Left ventricle myocardium superior (tissue), 1 donor: ENCODE measurements at regions not wholly inside any gene's neighbourhood (a gene's known extent, or its start where the extent isn't known, plus 50 kb on each side); places are given as distances from the start of the nearest gene placed in this dataset.
A peak's percentile ranks its signal among the peaks of the same experiment; 100 is the strongest.
"Not testable (repeated sequence)": the region's sequence is repeated elsewhere in the genome, so short reads cannot be mapped to it uniquely, and the experiment has no call there.

Experiments used
- ATAC-seq: fragments of 200-7000 bp; cut with Tn5 transposase; one replicate; pipeline ENCODE4 v1.9.1; 2020; ENCODE audit warnings: mild to moderate bottlenecking, moderate library complexity
- DNase-seq: peaks from one replicate; pipeline ENCODE4 v3.0.0-alpha.2; 2020
- intact Hi-C: fragments of 100-400 bp; cut with micrococcal nuclease; formaldehyde crosslinking; loops from one replicate; pipeline ENCODE4 v1.11.0; 2022
- donor health status: DM: no; HTN: yes; CAD: no; lungs with severe emphysema.

DNA sequence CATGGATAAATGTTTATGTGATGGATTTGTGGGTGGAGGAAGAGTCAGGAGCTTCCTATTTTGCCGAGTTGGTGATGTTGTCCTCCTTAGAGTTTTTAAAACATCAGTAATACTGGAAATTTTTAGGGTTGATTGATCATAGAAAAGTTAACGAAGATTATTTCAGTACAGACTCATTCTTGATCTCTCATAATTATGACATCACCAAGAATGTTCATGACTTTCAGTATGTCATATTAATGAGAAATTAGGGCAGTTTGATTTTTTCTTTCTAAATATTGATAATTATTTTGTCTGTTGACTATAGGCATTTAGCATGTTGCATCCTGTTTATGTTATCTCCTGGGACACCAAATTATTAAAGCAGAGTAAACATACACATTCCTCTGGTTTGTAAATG lies 512.2 kb downstream of the CD109 start:
- intact Hi-C loops, result no loop called here

DNA sequence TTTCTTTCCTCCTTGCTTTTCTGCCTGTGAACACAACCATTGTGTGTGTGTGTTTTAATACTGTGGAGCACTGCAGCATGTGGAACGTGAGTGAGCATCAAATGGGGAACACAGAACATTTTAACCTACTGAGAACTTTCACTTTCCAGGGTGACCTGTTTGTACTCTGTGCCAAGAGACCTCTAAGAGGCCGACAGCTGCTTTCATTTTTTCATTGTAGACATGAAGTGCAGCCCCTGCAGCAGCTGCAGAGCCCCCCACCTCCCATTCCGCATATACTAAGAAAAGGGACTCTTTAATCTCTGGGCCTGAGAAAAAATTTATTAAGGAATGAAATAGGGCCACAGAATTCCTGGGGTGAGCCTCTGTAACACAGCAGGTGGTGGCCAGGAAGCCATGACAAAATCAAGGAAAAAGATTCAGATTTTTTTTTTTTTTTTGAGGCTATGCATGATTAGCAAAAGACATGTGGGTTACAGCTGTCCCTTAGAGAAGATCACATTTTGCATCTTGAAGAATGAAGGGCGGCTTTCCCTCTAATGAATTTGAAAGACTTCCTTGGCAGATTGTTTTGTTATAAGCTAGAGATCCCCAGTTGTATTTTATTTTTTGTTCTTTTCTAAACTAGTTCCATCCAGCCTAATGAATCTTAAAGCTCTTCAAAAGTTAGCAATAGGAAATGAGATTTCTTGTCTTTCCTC lies 503.4 kb downstream of the CD109 start:
- DNase-seq (no peak), ATAC-seq (no peak)
- intact Hi-C loops, result no loop called here

More for the DNA sequence above, 512.2 kb downstream of the CD109 start:
- ATAC-seq, result no peak
- no peak for DNase-seq

DNA sequence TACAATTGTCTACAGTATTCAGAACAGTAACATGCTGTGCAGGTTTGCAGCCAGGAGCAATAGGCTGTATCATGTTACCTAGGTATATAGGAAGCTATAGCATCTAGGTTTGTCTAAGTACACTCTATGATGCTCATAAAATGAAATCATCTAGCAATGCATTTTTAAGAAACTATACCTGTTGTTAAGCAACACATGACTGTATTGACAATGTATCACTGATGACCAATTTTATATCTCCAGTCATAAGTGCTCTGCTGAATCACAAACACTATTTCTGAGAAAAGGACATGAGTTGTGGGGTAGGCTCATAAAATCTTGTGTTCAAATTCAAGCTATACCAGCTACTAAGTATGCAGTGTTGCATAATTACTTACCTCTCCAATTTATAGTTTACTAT lies 501.3 kb downstream of the CD109 start:
- intact Hi-C loops, result no loop called here
- ATAC-seq (no peak), DNase-seq (no peak)

DNA sequence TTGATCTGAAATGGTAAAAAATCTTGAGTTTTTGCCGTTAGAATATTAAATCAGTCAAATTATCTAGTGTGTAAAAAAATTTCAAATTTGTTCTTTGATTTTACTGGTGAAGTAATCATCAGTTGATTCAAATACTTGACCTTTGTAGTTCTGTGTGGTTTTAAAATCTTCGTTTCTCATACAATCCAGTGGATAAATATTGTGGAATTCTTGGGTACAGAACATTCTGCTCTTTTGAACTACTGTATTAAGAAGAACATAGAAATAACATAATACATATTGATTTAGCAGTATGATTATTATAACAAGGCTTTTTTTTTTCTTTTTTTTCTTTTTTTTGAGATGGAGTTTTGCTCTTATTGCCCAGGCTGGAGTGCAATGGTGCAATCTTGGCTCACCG lies 491.8 kb downstream of the CD109 start:
- DNase-seq, result no peak
- ATAC-seq, result no peak
- intact Hi-C loops, result no loop called here

DNA sequence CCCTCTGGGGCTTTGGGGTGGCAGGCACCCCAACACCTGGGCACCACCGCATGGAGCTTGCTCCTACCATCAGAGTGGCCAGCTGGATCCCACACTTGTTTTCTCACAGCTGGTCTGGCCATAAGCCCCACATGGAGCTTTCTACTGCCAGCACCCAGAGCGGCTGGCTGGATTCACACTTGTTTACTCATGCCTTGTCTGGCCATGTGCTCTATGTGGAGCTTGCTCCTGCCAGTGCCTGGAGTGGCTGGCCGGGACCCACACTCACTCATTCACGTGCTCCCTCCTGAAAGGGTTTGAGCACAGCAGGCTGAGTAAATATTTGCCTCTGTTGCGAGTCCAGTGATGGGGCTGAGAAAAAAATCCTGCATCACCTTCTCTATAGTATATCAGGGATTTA lies 487.0 kb downstream of the CD109 start:
- DNase-seq, result no peak
- intact Hi-C loops, result no loop called here
- ATAC-seq, result no peak

DNA sequence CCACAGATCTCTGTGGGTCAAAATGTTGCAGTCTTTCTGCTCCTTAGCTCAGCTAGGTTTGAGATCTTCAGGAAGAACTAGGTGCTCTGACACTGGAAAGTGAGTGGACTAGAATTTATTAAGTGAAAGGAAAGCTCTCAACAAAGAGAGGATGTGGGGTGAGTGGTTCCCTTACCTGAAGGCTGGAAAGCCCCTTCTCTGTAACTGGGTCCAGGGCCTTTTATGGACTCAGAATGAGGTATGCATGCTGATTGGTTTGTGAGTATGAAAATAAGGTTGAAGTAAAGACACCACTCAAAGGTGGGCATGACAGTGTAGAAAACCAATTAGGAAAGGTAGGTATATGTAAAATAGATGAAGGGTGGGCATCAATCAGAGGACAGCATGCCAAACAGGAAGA lies 485.5 kb downstream of the CD109 start:
- DNase-seq (no peak), ATAC-seq (no peak)
- intact Hi-C loops, result no loop called here

DNA sequence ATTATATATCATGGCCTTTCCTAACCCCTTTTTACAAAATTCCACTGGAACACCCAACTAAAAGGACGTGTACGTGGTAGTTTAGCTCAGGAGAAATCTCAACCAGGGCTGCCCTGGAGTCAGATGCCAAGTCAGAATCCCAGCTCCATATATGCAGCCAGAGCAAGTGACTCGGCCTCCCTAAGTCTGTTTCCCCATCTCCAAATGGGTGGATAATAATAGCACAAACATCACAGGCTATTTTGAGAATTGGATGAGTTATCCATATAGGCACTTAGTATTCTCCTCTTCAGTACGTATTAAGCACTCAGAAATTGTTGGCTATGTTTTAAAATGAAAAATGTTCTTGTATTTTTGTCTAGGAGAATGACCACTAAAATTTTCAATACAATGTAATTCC lies 481.5 kb downstream of the CD109 start:
- DNase-seq (no peak), ATAC-seq (no peak)
- intact Hi-C loops, result no loop called here

DNA sequence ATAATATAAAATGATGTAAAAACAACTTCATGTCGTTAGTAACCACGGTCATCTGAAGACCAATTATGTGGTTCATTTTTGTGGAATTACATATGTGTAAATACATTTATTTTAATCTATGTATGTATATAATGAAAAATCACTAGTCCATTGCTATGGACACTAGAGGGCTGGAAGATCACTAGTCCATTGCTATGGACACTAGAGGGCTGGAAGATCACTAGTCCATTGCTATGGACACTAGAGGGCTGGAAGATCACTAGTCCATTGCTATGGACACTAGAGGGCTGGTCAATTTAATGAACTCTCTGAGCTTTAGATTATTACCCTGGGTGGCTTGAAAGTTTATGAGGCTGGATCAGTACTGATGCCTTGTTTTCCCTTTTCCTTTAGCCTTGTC lies 474.5 kb downstream of the CD109 start:
- ATAC-seq, intact Hi-C loops, DNase-seq: not testable (repeated sequence)

DNA sequence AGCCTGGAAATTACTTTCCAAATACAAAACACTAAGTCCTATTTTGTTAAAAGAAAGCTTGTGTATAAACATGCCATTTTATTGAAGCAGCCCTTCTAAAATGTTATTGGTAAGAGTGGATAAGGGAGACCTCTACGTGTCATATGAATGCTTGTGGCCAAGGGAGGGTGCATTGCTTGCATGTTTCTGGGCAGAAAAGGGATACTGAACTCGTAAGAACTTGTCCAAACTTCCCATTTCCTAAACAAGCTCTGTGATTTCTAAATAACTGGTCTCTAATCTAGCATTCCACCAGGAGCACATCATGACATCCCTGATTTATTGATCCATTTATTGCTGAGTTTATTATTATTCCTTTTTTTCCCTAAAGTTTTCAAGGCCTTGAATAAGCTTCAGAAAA lies 474.1 kb downstream of the CD109 start:
- DNase-seq, result no peak
- intact Hi-C loops, result no loop called here
- ATAC-seq, result no peak

DNA sequence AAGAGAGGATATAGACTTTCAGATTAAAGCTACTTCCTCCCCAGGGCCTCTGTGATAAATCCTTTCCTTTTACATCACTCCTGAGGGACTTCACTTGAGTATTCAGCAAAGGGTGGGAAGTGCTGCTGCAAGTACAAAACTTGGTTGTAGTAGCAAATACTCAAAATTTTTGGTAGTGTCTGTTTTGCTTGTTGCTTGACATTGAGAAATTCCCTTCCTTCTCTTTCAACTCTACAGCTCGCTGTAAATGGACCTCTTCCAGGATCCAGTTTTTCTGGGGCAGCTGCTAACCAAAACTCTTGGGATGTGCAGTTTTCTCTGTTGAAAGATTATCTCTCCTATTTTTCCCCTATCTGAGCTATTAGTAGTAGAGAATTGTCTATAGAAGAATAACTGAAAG lies 472.0 kb downstream of the CD109 start:
- DNase-seq (no peak), ATAC-seq (peak; percentile 36)
- intact Hi-C loops, result no loop called here

DNA sequence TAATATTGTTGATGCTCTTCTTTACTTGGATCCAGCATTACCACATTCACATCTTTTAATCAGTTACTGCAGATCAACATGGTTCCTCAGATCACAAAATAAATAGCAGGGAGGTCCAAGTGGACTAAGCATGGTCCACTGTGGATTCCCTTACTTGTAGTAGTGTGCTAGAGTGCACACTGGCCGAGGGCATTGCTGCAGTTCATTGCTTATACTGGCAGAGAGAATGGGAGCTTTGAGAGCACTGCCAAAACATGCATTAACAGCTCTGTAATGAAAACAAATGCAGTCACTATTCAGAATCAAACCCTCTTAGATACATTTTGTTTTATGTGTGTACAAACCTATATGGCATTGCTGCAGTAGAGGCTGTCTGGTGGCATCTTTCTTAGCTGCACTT lies 471.5 kb downstream of the CD109 start:
- DNase-seq (no peak), ATAC-seq (no peak)
- intact Hi-C loops, result no loop called here

DNA sequence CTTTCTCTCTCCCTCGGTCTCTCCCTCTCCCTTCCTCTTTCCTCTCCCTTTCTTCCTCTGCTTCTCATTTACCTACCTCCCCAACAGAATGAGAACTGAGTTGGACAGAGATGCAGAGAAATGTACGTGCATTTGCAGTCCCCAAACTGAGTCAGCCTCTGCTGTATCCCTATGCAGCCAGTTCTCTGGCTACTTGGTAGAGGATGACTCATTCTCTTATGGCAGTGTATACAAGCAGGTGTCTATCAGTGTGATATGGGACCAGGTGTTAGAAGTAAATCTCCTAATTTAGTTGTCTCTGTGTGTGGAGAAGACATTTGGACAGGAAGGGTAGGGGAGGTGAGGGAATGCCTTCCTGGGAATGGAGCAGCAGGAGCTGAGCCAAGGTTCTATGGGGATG lies 470.8 kb downstream of the CD109 start:
- ATAC-seq, result no peak
- intact Hi-C loops, result no loop called here
- no peak for DNase-seq

DNA sequence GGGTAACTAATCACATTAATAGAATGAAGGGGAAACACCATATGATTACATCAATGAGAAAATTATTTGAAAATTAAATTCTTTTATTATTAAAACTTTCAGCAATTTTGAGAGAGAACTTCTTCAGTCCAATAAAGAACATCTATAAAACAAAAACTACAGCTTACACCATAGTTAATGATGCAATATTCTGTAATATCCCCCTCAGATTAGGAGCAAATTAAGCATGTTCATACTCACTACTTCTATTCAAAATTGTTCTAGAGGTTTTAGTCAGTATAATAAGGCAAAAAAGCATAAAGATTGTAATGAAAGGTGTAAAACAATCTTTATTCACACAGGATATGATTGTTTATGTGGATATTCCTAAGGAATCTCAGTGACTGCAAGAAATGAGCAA lies 465.4 kb downstream of the CD109 start:
- DNase-seq (no peak), ATAC-seq (no peak)
- intact Hi-C loops, result no loop called here

DNA sequence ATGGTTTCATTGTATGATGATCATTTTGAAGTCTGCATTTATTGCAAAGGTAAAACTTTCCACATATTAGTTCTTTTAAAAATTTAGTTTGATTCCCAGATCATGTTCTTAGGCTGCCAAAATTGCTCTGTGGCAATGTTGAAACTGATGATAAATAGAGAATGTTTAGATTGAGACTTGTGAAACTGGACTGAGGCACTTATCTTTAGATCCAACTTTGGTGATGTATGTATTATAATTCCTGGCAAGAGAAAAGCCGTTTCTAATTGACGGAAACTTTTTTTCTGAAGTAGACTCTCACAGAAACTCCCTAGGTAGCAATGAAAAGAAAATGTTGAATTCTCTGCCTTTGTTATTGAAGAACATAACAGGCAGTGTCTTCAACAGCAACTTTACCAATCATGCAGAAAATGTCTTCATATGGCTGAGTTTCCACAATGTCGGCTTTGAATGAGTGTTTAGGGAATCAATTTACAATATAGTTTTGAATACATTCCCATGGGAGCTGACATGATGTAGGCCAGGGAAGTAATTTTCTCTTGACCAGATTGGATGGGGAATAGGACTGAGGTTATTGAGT lies 456.2 kb downstream of the CD109 start:
- DNase-seq, result no peak
- intact Hi-C loops, result no loop called here
- ATAC-seq, result no peak

DNA sequence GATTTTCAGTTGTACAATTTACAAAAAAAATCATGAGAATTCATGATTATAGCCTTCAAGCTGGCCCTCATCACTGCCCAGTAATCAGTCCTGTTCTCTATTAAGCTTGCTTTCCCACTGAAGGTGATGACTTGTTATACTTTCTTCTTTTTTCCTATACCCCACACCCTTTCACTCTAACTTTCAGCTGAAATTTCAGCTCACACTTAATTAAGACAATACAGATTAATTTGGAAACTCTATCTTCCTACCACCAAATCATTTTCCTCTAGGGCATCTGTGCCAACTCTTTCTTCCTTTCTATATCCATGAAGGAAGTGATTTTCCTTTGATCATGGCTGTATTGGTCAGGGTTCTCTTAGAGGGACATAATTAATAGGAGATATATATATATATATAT lies 449.9 kb downstream of the CD109 start:
- DNase-seq, result no peak
- no peak for ATAC-seq
- intact Hi-C loops, result no loop called here

DNA sequence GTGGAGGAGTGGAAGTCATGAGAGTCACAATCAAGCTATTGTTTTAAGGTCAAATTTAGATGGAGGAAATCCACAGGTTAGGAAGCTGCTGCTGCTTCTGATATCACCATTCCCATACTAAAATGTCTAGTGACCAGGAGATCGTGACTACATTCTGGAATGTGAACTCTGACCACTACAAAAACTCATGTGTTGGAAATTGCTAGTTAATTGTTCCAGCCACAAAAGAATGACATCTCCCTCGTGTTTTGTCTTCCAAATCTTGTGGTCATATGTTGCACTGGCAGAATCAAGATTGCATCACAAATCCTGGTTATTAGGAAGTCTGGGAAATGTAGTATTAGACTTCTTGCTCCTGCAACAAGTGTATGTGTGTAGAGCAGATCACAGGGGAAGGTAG lies 441.9 kb downstream of the CD109 start:
- intact Hi-C loops, result no loop called here
- no peak for DNase-seq
- peak; percentile 63 for ATAC-seq

DNA sequence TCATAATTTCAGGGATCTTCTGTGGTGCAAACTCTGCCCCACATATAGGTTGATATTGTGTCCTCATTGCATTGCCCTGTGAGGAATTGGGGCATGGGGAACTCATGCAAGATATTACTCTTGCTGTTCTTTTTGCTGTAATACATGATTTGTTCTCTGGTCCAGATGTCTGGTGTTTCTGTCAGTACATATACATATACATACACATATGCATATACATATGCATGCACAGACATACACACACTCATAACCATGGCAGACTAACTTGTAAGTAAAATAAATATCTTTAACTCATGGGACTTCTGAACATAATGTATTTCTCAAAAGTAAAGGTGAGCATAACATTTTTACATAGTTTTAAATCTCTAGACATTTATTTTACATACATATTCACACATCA lies 438.3 kb downstream of the CD109 start:
- DNase-seq (no peak), ATAC-seq (no peak)
- intact Hi-C loops, result no loop called here

DNA sequence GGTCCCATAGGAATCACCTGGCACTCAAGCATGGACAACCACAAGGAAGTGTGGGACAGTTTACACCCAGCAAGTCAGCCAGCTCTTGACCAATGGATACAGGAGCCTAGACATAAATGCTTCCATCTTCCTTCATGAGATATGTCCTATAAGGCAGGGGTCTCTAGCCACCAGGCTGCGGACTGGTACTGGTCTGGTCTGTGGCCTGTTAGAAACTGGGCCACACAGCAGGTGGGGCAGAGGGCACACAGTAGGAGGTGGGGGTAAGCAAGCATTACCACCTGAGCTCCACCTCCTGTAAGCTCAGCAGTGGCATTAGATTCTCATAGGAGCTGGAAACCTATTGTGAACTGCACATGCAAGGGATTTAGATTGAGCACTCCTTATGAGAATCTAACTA lies 437.1 kb downstream of the CD109 start:
- DNase-seq (no peak), ATAC-seq (no peak)
- intact Hi-C loops, result no loop called here

DNA sequence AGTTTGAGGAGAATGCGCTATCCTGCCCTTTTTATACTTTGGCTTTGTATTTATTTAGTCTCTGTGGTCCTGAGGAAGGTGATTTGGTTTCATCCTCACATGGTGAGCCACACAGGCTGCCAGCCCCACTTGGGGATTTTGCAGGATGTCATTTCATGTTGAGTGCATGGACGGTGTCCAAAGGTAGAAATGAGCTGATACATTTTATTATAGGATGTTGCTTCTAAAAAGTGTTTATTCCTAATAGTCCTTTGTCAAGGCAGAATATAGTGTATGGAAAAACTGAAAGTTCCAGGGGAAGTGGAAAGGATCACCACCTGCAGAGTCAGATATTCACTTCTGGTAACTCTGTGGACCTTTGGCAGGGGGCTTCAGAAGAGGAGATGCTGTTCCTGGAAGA lies 434.6 kb downstream of the CD109 start:
- ATAC-seq, result no peak
- no peak for DNase-seq
- intact Hi-C loops, result no loop called here

DNA sequence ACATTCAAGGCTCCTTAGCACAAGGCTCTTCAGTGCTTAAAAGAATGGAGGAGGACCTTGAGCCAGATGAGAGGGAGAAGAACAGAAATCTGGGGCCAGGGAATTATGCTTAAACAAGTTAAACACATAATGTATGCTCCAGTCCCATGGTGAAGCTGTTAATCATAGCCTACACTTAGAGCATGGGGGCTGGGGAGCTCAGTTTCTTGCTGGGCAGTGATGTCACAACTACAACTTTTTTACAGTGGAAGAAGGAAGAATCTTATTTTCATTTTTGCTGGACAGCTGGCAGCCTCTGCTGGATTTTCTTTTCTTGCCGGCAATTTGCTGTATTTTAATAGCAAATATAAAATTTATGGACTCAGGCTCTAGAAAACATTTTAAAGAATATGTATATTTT lies 432.5 kb downstream of the CD109 start:
- ATAC-seq (no peak), DNase-seq (no peak)
- intact Hi-C loops, result no loop called here

DNA sequence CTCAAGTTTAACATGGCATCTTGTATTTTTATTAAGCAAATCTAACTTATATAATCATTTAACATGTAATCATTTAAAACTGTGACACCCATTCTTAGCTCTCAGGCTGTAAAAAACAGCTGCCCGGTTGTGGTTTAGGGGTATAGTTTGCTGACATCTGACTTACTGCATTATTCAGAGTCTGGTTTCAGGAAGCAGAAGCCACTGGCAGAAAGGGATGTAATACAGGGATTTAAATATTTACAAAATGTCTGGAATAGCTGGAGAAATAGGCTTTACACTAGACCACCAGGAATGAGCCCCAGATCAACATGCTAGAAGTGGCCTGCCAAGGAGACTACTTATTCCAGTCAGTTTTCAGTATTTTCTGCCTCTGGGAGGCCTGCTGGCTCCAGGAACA lies 421.1 kb downstream of the CD109 start:
- DNase-seq (no peak), ATAC-seq (no peak)
- intact Hi-C loops, result no loop called here

DNA sequence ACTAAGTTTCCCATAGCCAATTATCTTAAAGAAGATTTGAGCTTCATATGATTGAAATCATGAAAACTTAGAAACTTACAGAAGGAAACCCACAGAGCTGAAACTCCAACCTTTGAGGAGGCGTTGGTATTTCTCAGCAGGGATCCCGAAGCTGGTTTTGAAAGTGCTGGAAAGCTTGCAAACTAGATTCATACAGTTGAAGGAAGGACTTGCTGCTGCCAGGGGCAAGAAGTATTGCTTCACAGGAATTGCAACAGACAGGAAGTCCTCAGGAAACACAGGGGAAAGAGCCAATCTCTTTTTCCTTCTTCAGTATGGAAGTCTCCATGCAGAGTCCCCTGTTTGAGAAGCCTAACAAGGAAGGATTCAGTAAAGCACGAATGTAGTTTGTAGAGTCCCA lies 419.7 kb downstream of the CD109 start:
- intact Hi-C loops, result no loop called here
- no peak for DNase-seq
- peak; percentile 32 for ATAC-seq
